ENCODE measurements at regions not wholly inside any gene's neighbourhood (a gene's known extent, or its start where the extent isn't known, plus 50 kb on each side); places are given as distances from the start of the nearest gene placed in this dataset.

DNA sequence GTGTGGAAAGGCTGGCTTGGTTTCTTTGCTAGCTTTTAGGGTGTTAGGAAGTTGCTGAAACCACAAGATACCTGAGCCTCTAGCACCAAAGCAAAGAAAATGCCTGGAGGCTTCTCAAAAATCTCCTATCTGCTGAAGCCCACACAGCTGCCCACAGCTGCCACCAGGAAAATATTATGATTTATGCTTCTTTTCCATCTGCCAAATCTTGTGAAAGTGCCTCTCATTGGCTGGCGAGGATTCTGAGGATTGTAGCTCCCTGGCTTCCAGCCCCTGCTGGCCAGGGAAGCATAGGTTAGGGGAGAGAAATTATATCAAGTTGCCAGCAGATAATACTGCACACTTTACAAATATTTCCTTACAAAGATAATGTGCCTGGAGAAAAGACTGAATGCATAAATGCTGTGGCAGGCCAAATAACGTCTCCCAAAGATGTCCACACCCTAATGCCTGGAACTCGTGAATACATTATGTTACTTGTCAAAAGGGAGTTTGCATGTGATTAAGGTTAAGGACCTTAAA, 98.4 kb downstream of the MRPL14 start:
- TF ChIP-seq TCF7L2 (IDR thresholded peaks at IDR 0.05; ENCODE audit: borderline replicate concordance, extremely low read depth, insufficient read depth, insufficient read length) (no peak), POLR2AphosphoS5 (IDR thresholded peaks at IDR 0.05; ENCODE audit: low read depth, low read length) (no peak), CBX3 (IDR thresholded peaks at IDR 0.05; ENCODE audit: low read depth) (no peak)
- TF ChIP-seq, protein P1, sequence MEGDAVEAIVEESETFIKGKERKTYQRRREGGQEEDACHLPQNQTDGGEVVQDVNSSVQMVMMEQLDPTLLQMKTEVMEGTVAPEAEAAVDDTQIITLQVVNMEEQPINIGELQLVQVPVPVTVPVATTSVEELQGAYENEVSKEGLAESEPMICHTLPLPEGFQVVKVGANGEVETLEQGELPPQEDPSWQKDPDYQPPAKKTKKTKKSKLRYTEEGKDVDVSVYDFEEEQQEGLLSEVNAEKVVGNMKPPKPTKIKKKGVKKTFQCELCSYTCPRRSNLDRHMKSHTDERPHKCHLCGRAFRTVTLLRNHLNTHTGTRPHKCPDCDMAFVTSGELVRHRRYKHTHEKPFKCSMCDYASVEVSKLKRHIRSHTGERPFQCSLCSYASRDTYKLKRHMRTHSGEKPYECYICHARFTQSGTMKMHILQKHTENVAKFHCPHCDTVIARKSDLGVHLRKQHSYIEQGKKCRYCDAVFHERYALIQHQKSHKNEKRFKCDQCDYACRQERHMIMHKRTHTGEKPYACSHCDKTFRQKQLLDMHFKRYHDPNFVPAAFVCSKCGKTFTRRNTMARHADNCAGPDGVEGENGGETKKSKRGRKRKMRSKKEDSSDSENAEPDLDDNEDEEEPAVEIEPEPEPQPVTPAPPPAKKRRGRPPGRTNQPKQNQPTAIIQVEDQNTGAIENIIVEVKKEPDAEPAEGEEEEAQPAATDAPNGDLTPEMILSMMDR (IDR thresholded peaks at IDR 0.05 in 2 of 3, conservative IDR thresholded peaks at IDR 0.05 in 1 of 3; ENCODE audit: borderline replicate concordance in 1 of 3, insufficient read depth in 1 of 3, low read depth in 2 of 3, low read length in 2 of 3) = peak in 1 of 3 experiments; percentile 35; a peak in 2 of 6 replicates
- Histone ChIP-seq H3K9me2 (ENCODE audit: insufficient read depth) (no peaks in the 10 kb centered on the region), H3K27me3 (ENCODE audit: insufficient read depth, low read length) (no peaks in the 10 kb centered on the region), H4K20me1 (ENCODE audit: insufficient read depth) (no peaks in the 10 kb centered on the region), H3K4me3 (replicated peaks in 1 of 2; ENCODE audit: low read depth in 1 of 2, low read length in 2 of 2) (no peak overlapping the region), H3K4me2 (ENCODE audit: low read length) (no peak overlapping the region), H3K9me3 (ENCODE audit: control insufficient read depth in 1 of 2, insufficient read depth in 1 of 2, low read depth in 1 of 2, low read length in 2 of 2) (no peaks in the 10 kb centered on the region), H3K36me3 (ENCODE audit: control insufficient read depth in 1 of 2, insufficient read depth in 2 of 2, low read length in 2 of 2) (no peaks in the 10 kb centered on the region), H3K27ac (ENCODE audit: low read depth, low read length) (no peak overlapping the region), H3K4me1 (ENCODE audit: control insufficient read depth in 1 of 2, insufficient read depth in 2 of 2, low read length in 2 of 2) (peaks cover 3 to 5% of the 10 kb centered on the region in 2 experiments; a peak in 3 of 4 replicates), H2AFZ (ENCODE audit: low read depth, low read length, poor library complexity, severe bottlenecking) (no peak overlapping the region), H3K79me2 (ENCODE audit: insufficient read depth, low read length) (no peaks in the 10 kb centered on the region), H3K9ac (ENCODE audit: low read length) (no peak overlapping the region)
- no TSS peak for BruUV-seq (replicated peaks)
- ChIA-PET POLR2A (interaction anchor here (0.8 kb wide), 1 partner anchor 15 kb away, joined by 3 read pairs; no protein-coding TSS in a partner anchor), RAD21 (ENCODE audit: low non-redundant PET in 1 of 2, low total read pairs in 2 of 2, uncharacterized antibody in 2 of 2, unreplicated experiment in 2 of 2) (no interaction called here), CTCF (interaction anchor here (0.8 kb wide), 1 partner anchor 11 kb away, joined by 3 read pairs; no protein-coding TSS in a partner anchor)
- ATAC-seq = peak; percentile 67
- intact Hi-C loops (cut with micrococcal nuclease) = no loop called here
- no peak for DNase-seq (ENCODE audit: low read depth, low spot score)

DNA sequence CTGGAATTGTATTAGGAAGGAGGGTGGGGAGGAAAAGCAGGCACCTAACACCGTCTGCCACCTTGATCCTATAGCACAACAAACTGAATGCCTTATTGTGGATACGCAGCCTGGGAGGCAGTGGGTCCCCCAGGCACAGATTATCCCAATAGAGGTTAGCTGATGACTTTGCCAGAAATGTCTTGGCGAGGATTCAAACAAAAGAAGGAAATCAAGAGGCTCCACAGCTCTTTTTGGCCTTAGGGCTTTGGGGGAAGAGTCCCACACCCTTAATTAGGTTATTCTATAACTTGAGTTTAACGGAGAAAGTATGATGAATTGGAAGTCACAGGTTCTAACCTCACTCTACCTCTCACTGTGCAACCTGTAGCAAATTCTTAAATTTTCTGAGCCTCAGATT, 102.0 kb downstream of the MRPL14 start:
- intact Hi-C loops (cut with micrococcal nuclease) = no loop called here
- no peak overlapping the region for H3K4me2 ChIP-seq (ENCODE audit: low read length)
- no peak overlapping the region for H3K27ac ChIP-seq (ENCODE audit: low read depth, low read length)
- BruUV-seq (replicated peaks) = no TSS peak
- no peak for ATAC-seq
- DNase-seq (ENCODE audit: low read depth, low spot score) = no peak
- no peaks in the 10 kb centered on the region for H3K36me3 ChIP-seq (ENCODE audit: control insufficient read depth in 1 of 2, insufficient read depth in 2 of 2, low read length in 2 of 2)
- H3K4me3 ChIP-seq (replicated peaks in 1 of 2; ENCODE audit: low read depth in 1 of 2, low read length in 2 of 2) = no peak overlapping the region
- TF ChIP-seq SIN3A (IDR thresholded peaks at IDR 0.05; ENCODE audit: low read depth) (no peak), SP1 (IDR thresholded peaks at IDR 0.05; ENCODE audit: low read depth) (no peak), FOSL1 (IDR thresholded peaks at IDR 0.05; ENCODE audit: low read depth) (no peak)
- TF ChIP-seq, protein P2, sequence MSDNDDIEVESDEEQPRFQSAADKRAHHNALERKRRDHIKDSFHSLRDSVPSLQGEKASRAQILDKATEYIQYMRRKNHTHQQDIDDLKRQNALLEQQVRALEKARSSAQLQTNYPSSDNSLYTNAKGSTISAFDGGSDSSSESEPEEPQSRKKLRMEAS (IDR thresholded peaks at IDR 0.05) = no peak
- no peak overlapping the region for H3K9ac ChIP-seq (ENCODE audit: low read length)
- peaks cover 3 to 12% of the 10 kb centered on the region in 2 experiments; a peak in 2 of 4 replicates for H3K4me1 ChIP-seq (ENCODE audit: control insufficient read depth in 1 of 2, insufficient read depth in 2 of 2, low read length in 2 of 2)
- no peaks in the 10 kb centered on the region for H3K27me3 ChIP-seq (ENCODE audit: insufficient read depth, low read length)
- H4K20me1 ChIP-seq (ENCODE audit: insufficient read depth) = no peaks in the 10 kb centered on the region
- H3K9me2 ChIP-seq (ENCODE audit: insufficient read depth) = no peaks in the 10 kb centered on the region
- H2AFZ ChIP-seq (ENCODE audit: low read depth, low read length, poor library complexity, severe bottlenecking) = no peak overlapping the region
- CTCF ChIA-PET = no interaction called here
- RAD21 ChIA-PET (ENCODE audit: low non-redundant PET in 1 of 2, low total read pairs in 2 of 2, uncharacterized antibody in 2 of 2, unreplicated experiment in 2 of 2) = no interaction called here
- H3K9me3 ChIP-seq (ENCODE audit: control insufficient read depth in 1 of 2, insufficient read depth in 1 of 2, low read depth in 1 of 2, low read length in 2 of 2) = no peaks in the 10 kb centered on the region
- no peaks in the 10 kb centered on the region for H3K79me2 ChIP-seq (ENCODE audit: insufficient read depth, low read length)
- POLR2A ChIA-PET = no interaction called here

Measured in HCT116 (cell line).